CD4-positive, alpha-beta T cell treated with Interleukin-17A for 4 hours (primary cell): ENCODE measurements at regions not wholly inside any gene's neighbourhood (a gene's known extent, or its start where the extent isn't known, plus 50 kb on each side); places are given as distances from the start of the nearest gene placed in this dataset.
"Not testable (repeated sequence)": the region's sequence is repeated elsewhere in the genome, so short reads cannot be mapped to it uniquely, and the experiment has no call there.

Source experiments
- DNase-seq: peaks from one replicate; pipeline ENCODE4 v3.0.0-alpha.2; 2020; ENCODE audit warnings: mixed read lengths

DNA sequence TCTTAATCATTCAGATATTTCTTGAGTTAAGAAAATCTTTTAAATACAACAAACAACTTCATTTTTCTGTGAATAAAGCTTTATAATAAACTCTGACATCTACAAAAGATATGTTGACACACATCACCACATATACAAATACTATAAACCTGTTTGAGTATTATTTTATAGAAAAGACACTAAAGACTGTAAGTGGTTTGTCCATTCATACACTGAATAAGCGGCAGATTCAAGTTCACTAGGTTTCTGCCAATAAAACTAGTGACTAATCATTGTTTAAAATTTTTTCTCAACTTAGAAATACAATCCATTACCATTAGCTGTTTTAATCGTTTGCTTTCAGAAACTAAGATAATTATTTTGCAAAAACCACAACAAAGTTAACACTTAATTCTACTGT is 1900.0 kb downstream of the C4orf33 start:
- DNase-seq = no peak

DNA sequence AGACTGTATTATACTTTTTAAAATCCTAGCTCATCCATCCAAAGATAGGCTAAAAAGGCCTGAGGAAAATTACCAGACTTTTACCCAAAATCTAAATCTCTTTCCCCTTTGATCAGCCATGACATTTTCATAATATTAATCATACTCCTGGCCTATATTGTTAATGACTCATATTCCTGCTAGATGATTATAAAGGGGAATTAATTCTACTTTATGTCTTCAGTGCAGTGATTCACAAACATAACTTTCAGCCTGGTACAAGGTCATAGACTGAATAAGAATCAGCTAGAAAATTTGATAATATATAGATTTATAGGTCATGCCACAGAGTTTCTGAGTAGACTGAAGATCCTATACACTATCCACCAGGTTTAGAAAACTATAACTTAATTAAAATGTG is 1905.4 kb downstream of the C4orf33 start:
- DNase-seq = no peak

DNA sequence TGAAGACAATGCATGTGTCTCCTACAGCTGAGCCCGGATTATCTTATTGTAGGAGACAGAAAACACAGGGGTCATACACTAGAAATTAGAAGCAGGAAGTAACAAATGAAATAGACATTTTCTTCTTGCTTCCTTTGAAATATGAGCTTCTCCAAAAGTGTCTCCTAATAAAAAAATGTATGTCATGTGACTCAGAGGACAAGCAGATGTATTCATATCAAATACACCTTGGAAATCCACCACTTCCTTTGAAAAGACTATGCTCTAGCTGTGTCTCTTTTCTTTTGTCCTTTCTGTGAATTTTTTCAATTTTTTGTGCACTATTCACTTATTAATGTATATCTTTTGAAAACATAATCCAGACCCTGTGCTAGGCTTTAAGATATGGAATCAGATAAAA is 1906.2 kb downstream of the C4orf33 start:
- DNase-seq = no peak

DNA sequence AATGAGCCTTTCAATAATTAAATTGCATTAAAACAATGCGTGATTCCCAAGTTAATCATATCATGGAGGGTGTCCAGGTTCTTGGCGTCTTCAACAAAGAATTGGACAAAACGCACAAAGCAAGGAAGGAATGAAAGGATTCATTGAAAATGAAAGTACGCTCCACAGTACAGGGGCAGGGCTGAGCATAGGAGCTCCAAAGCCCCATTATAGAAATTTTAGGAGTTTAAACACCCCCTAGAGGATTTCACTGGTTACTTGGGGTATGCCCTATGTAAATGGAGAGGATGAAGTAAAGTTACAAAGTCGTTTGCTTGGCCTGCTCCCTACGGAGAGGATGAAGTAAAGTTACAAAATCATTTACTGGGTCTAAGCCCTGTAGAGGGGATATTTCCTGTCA is 1910.4 kb downstream of the C4orf33 start:
- no peak for DNase-seq

DNA sequence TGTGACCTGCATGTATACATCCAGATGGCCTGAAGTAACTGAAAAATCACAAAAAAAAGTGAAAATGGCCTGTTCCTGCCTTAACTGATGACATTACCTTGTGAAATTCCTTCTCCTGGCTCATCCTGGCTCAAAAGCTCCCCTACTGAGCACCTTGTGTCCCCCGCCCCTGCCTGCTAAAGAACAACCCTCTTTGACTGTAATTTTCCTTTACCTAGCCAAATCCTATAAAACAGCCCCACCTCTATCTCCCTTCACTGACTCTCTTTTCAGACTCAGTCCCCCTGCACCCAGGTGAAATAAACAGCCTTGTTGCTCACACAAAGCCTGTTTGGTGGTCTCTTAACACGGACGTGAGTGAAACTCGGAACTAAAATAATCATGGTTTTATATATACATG is 1916.0 kb downstream of the C4orf33 start:
- DNase-seq = not testable (repeated sequence)

DNA sequence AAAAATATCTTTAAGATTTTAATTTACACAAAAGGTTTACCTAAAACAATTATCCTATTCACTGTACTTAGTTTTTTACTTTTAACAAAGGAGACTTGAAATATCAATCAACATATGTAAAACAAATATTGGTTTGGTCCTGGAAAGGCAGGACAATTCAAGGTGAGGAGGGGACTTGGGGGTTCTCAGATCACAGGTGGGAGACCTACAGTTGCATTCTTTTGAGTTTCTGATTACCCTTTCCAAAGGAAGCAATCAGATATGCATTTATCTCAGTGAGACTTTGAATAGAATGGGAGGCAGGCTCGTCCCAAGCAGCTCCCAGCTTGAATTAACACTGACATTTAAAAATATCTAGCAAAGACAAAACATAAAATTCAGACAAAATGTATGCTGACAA is 1917.3 kb downstream of the C4orf33 start:
- DNase-seq = no peak

DNA sequence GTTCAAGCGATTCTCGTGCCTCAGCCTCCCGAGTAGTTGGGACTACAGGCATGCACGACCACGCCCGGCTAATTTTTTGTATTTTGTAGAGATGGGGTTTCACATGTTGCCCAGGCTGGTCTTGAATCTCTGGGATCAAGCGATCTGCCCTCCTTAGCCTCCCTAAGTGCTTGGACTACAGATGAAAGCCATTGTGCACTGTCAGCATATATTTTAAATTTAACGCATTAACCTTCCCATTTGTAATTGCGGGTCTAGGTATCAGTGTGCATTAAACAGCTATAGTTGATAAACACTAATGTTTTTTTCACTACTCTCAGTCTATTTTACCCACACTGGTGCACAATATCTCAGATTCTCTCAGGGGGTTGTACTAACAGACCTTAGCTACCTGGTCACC is 1930.8 kb downstream of the C4orf33 start:
- no peak for DNase-seq

DNA sequence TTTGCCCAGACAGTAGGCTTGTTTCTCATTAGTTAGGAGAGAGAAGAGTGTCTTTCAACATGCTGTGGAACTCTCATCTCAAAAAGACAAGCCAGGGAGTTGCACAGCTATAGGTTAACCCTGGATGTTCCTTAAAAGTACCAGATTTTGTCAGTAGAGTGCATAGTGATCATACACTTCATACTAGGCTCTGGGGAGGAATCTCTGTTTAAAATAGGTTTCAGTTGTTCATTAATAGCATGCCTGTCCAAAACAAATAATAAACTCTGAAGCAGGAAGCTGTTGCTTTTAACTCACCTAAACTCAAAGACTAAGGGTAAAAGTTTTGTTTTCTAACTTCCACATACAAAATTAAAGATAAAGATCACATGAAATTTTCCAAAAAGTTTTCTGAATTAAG is 1948.4 kb downstream of the C4orf33 start:
- DNase-seq = no peak

DNA sequence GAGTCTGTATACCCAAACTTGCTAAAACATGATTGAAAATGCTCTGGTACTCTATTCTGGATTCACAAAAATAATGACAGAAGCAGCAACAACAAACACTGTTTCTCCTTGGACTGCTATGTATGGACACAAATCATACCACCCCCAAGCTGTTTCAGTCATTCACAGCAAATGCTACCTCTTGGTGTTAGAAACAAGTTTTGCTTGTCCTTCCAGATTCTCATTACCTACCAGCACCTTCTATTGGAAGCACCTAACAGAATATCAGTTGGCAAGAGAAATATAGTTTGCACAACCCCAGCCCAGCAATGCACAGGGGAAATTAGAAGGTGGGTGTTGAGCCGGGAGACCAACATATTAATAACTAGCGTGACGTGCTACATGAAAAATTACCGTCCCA is 1950.9 kb downstream of the C4orf33 start:
- DNase-seq = no peak

DNA sequence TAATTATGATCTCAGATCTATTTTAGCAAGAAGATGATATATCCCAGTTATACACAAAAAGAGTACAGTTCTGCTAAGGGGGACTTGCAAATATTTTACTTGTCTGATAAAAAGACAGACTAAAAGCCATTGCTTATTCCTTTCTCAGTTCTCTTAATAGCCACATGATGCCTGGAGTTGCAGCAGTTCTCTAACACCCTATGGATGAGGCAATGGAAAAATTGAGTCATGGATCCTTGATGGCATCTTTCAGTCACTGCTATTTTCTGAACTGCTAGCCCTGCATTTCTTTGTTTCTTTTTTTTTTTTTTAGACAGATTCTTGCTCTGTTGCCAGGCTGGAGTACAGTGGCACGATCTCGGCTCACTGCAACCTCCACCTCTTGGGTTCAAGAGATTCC is 1956.7 kb downstream of the C4orf33 start:
- no peak for DNase-seq

DNA sequence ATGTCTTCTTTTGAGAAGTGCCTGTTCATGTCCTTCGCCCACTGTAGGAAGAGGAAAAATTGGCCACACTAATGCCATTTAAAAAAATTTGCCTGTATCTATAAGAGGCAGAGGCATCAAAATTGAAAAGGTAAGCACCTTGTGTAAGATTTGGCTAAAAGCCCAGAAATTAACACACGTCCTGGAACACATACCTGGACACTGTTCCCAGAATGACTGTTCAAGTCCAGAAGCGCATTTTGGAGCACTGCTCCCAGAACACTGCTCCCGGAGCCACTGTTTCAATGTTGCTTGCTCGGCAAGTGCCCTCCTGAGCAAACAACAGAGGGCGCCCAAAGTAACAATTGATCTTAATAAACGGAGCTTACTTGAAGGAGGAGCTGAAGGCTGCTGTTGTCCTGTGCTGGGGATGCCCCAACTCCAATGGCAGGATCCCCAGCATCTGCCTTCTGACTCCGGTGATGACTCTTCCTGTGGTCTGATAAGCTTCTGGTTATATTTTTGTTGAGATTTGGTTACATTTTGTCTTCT is 1958.6 kb downstream of the C4orf33 start:
- DNase-seq = no peak

DNA sequence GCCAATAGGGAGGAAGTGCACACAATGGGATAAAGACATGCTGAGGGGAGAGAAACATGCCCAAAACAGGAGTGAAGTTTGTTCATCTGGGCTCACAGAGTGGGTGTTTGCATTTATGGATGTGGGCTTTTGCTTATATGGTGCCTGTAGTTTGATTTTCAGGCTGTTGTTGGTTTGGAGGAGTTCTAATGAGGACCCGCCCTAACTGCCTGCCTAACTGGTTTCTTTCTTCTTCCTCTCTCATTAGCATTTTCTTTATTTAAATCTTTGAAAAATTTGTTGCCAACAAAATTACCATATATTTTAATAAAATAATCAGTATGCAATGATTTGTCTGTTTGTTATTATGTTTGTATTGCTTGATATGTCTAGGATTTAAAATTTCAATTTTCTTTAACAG is 1965.8 kb downstream of the C4orf33 start:
- DNase-seq = no peak

DNA sequence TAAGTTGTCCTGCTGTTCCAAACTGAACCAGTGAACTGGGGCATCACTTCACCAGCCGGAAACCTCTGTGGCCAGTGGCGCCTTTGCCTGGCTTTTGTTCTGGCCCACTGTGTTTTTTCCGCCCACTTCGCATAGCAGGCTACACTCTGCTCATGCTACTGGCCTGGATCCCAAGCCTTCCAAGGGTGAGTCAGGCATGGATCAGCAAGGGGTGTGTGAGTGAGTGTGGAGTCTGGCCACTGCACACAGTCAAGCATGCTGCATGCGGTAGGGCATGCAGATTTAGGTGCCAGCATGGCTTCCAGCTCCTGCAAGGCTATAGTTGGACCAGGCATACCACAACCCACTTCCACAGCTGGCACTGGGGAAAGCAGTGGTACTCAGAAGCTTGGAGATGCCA is 1967.9 kb downstream of the C4orf33 start:
- DNase-seq = no peak

DNA sequence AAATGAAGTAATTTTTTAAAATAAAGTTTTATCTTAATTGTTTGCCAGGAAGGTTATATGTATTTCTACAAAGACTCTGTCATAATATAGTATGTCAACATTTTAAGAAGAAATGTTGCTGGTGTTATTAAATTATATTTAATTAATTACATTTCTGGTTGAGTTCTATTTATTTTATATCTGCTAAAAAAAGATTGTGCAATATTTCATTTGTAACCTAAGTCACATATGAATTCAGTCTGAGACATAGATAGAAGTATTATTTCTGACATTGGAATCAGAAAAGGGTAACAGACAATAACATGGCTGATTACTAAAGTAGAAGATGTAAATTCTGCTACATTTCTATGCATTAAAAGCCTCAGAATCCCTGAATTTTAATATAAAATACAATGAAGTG is 1985.1 kb downstream of the C4orf33 start:
- DNase-seq = no peak

DNA sequence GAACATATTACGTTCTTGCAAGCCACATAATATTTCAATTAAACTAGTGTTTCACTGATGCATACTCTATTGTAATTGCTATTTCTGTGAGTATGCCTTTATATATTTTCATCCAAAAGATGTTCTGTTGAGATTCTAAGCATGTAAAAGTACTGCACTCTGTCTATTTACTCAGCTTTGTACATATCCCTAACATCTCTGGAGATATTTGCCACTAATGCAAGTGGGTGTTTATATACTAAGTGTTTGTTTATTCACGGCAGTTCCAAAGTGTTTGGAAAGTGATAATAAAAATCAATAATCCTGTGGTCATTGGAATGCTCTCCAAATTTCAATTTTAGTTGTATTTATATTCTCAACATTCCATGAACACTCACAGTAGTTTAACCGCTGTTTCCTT is 1989.0 kb downstream of the C4orf33 start:
- no peak for DNase-seq

DNA sequence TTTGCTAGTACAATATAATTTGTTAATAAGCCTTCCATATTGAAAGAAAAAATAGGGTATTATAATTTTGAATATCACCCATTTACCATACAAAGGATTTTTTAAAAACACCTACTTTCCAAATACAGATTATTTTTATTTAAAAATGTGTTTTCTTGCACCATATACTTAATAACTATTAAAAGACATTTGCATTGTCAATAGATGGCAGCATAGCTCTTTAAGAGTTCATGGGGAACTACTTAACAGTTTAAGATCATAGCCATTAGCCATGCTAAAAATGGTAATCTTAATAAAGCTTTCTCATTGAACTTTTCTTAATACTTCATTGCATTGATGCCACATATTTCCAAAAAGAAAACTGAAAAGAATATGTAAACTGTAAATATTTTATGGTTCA is 1995.9 kb downstream of the C4orf33 start:
- no peak for DNase-seq

DNA sequence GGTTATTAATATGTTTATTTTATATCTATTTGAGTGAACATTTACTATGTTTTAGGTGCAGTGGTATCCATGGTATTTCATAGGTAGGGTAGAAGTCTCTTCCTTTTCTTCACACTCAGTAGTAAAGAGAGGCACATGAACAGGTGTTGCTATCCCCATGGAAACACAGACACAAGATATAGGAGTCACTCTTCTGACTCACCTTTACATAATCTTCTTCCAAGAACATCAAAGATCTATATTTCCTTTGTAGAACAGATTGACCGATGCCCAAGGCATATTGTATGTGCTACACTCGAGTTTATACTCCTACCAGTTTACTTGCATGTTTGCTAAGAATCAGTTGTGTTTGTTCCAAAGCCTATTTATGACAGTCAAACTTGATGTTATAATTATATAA is 1997.4 kb downstream of the C4orf33 start:
- DNase-seq = no peak

DNA sequence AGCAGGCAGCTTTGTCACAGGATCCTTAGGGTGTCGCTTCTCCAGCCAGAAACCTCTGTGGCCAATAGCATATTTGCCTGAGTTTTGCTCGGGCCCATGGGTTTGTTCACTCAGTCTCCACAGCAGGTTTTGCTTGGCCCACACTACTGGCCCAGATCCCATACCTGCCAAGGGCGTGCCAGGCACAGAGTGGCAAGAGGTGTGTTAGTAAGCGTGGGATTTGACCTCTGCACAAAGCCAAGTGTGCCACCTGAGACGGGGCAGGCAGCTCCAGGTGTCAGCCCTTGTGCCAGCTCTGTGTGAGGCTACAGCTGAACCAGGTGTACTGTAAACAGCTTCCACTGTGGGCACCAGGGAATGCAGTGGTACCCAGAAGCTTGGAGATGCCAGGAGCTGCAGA is 2003.0 kb downstream of the C4orf33 start:
- no peak for DNase-seq

DNA sequence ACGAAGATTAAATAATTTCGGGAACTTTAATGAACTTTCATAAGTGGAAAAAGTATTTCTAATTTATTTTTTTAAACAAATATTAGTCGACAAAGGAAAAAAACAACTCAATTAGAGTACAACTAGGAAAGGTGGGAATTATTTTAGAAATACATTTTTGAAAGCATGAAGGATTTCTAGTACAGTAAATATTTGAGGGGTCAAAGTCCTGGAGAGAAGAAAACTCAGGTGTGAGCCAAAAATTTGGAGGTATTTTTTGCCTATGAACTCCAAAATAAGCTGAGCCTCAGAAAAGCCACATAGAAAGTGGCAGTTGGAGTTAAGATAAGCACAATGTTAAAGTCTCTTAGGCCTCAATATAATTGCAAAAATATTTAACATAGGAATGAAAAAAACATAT is 2017.3 kb downstream of the C4orf33 start:
- DNase-seq = no peak

DNA sequence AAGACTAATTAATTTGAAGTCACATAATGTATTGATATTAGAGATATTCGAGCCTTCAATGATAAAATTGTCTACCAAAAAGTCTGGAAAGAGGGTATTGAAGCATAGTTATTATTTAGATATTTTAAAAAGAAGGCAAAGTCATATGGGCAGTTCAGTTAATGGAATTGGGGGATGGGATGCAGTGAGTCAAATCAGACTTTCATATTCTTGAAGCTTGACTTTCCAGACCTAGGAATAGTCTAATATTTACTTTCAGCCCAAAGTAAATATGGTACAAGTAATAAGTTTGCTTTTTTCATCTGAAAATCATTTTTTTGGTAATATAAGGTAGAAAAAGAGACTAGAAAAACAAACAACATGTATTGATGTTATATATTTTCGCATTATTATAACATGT is 2017.8 kb downstream of the C4orf33 start:
- no peak for DNase-seq

DNA sequence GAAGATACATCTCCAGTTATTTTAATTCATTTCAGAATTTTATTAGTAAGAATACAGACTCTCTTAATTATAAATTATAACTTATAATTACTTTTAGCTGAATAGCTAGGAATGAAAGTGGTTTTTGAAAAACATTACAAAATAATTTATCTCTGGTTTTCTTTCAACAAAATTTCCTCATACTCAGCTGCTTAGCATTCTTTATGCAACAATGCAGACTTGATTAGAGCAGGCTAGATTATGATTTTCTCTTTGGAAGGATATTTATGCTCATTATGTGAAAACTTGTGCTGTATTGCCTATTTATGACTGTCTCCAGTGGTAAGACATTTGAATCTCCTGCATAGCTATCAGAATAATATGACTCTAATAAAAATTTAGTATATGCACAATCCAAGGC is 2023.7 kb downstream of the C4orf33 start:
- no peak for DNase-seq

DNA sequence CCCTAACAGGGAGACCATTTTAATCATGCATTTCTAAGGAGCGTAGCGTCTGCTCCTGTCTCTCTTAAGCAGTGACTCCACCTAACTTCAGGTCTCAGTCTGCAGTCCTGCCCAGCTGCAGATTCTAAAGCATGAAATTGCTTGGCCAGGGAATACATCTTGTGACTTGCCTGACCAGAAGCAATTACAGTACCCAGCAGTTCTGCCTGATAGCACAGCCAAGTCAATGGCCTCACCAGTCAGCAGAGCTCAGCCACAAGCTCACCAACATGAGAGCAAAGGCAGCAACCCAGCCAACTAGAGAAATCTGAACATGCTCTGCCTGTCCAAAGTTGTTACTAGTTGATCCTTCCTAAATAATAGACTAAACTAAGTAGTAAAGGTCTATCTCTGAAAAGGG is 2011.9 kb upstream of the PCDH10 start:
- no peak for DNase-seq

DNA sequence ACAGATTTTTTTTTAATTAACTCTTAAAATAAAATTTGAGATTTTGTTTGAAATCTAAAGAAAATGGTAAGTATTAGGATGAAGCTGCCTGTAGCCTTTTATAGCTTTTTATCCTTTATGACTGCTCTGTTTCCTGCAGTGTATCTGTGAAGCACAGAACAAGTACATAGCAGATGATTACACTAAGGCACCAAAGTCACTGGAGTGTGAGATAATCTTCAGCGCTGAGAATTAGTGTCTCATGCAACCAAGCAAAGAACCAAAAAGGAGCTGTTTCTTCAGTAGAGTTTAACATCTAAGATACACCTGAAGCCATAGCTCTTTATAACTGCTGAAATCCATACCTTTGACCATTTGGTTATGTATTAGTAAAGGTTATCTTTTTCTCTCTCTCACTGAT is 1989.8 kb upstream of the PCDH10 start:
- DNase-seq = no peak

DNA sequence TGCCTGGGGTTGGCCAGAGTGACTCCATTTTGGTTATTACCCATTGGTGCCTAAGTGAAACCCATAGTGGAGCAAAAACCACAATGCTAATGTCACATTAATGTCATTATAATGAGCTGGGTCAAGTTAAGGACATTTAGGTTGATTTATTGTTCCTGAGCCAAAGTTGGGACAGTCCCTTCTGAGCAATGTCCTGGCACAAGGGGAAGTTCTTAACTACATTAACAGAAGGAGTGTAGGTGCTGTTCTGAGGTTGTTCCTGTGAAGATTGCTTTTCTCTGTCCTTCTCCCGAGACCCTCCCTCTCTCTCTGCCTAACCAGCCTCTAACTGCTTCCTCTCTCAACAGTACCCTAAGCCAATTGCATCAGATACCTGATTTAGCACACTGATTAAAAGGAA is 1956.8 kb upstream of the PCDH10 start:
- DNase-seq = no peak

DNA sequence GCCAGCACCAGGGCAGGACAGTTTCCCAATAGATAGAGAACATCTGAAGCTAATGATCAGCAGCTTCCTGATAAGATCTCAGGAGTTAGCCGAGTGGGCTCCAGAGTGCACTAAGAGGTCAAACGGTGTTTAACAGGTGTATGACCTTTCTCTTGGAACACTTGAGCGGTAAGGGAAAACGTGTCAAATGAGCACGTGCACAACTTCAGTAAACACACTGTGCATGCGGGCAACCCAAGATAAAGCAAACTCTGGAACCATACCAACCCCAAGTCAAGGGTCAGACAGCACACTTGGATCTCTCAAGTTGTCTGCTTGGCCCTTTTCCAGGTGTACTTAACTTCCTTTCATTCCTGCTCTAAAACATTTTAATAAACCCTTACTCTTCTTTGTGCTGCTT is 1941.5 kb upstream of the PCDH10 start:
- no peak for DNase-seq

DNA sequence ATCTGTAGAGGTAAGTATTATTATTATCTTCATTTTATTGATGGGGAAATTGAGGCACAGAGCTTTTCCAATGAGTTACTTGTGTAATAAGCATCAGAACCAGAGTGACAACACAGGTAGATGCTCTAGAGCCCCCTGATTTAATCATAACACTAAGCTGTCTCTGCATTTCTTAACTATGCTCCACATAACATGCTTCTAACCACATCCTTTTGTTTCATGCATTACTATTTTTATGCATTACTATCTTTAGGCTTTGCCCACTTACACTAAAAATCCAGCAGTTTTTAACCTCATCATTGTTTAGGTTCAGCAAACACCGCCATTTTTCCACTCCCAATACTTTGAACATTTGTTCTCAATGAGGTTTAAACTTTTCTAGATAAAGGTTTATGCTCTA is 1900.8 kb upstream of the PCDH10 start:
- no peak for DNase-seq
